ENCODE measurements at regions not wholly inside any gene's neighbourhood (a gene's known extent, or its start where the extent isn't known, plus 50 kb on each side); places are given as distances from the start of the nearest gene placed in this dataset.
A peak's percentile ranks its signal among the peaks of the same experiment; 100 is the strongest.

GRCh38 chr1:220976390-220976789 is 97.1 kb downstream of the HLX start:
- no peak overlapping the region for H3K4me3 ChIP-seq (ENCODE audit: low read length)
- DNase-seq (ENCODE audit: low read depth, low spot score) = no peak

GRCh38 chr1:220979371-220979770 is 100.1 kb downstream of the HLX start:
- no peak overlapping the region for H3K4me3 ChIP-seq (ENCODE audit: low read length)

GRCh38 chr1:220982686-220983085 is 103.4 kb downstream of the HLX start:
- DNase-seq (ENCODE audit: low read depth, low spot score) = no peak
- no peak overlapping the region for H3K4me3 ChIP-seq (ENCODE audit: low read length)

More at GRCh38 chr1:220979371-220979770, 100.1 kb downstream of the HLX start:
- no peak for DNase-seq (ENCODE audit: low read depth, low spot score)

GRCh38 chr1:220983877-220984635 is 104.8 kb downstream of the HLX start:
- DNase-seq (ENCODE audit: low read depth, low spot score) = peak; percentile 1
- no peak overlapping the region for H3K4me3 ChIP-seq (ENCODE audit: low read length)

- no peak overlapping the region for H3K4me3 ChIP-seq (ENCODE audit: low read length)
- no peak for DNase-seq (ENCODE audit: low read depth, low spot score)
Measured at GRCh38 chr1:220990427-220991339, 111.4 kb downstream of the HLX start.

GRCh38 chr1:220991506-220991905 is 112.3 kb downstream of the HLX start:
- no peak overlapping the region for H3K4me3 ChIP-seq (ENCODE audit: low read length)
- no peak for DNase-seq (ENCODE audit: low read depth, low spot score)

- no peak for DNase-seq (ENCODE audit: low read depth, low spot score)
- H3K4me3 ChIP-seq (ENCODE audit: low read length) = no peak overlapping the region
Measured at GRCh38 chr1:220991959-220992704, 112.9 kb downstream of the HLX start.

- H3K4me3 ChIP-seq (ENCODE audit: low read length) = no peak overlapping the region
- no peak for DNase-seq (ENCODE audit: low read depth, low spot score)
Measured at GRCh38 chr1:220992705-220993052, 113.4 kb downstream of the HLX start.

GRCh38 chr1:220994671-220995070 is 115.4 kb downstream of the HLX start:
- H3K4me3 ChIP-seq (ENCODE audit: low read length) = no peak overlapping the region
- no peak for DNase-seq (ENCODE audit: low read depth, low spot score)

GRCh38 chr1:220997791-220998190 is 118.5 kb downstream of the HLX start:
- H3K4me3 ChIP-seq (ENCODE audit: low read length) = no peak overlapping the region
- DNase-seq (ENCODE audit: low read depth, low spot score) = no peak

GRCh38 chr1:220999872-221000863 is 120.9 kb downstream of the HLX start:
- no peak for DNase-seq (ENCODE audit: low read depth, low spot score)
- H3K4me3 ChIP-seq (ENCODE audit: low read length) = no peak overlapping the region

- H3K4me3 ChIP-seq (ENCODE audit: low read length) = no peak overlapping the region
- no peak for DNase-seq (ENCODE audit: low read depth, low spot score)
Measured at GRCh38 chr1:221001167-221001566, 121.9 kb downstream of the HLX start.

GRCh38 chr1:221002601-221003000 is 123.4 kb downstream of the HLX start:
- H3K4me3 ChIP-seq (ENCODE audit: low read length) = no peak overlapping the region
- no peak for DNase-seq (ENCODE audit: low read depth, low spot score)

GRCh38 chr1:221011145-221011544 is 131.9 kb downstream of the HLX start:
- no peak for DNase-seq (ENCODE audit: low read depth, low spot score)
- H3K4me3 ChIP-seq (ENCODE audit: low read length) = no peak overlapping the region

GRCh38 chr1:221012120-221012519 is 132.9 kb downstream of the HLX start:
- no peak overlapping the region for H3K4me3 ChIP-seq (ENCODE audit: low read length)
- no peak for DNase-seq (ENCODE audit: low read depth, low spot score)

- no peak overlapping the region for H3K4me3 ChIP-seq (ENCODE audit: low read length)
- no peak for DNase-seq (ENCODE audit: low read depth, low spot score)
Measured at GRCh38 chr1:221013691-221014660, 134.7 kb downstream of the HLX start.

GRCh38 chr1:221015159-221015790 is 136.0 kb downstream of the HLX start:
- no peak overlapping the region for H3K4me3 ChIP-seq (ENCODE audit: low read length)
- no peak for DNase-seq (ENCODE audit: low read depth, low spot score)
